Hepatocyte (in vitro differentiated cells): ENCODE measurements at regions not wholly inside any gene's neighbourhood (a gene's known extent, or its start where the extent isn't known, plus 50 kb on each side); places are given as distances from the start of the nearest gene placed in this dataset.

Experiments
- DNase-seq: peaks from one replicate; pipeline ENCODE4 v3.0.0-alpha.2; 2016; ENCODE audit warnings: low spot score
- H2AFZ ChIP-seq: fragments of 200-600 bp; sonication (generic); 2 replicates; pipeline ENCODE4 v1.6.0; 2016; ENCODE audit warnings: antibody characterized with exemption, mild to moderate bottlenecking
- H3K27ac ChIP-seq: fragments of 200-600 bp; sonication (generic); 2 replicates; pipeline ENCODE4 v1.5.1; 2016; ENCODE audit warnings: mild to moderate bottlenecking
- H3K27me3 ChIP-seq: fragments of 200-600 bp; sonication (generic); 2 replicates; pipeline ENCODE4 v1.6.1; 2016
- H3K36me3 ChIP-seq: fragments of 200-600 bp; sonication (generic); replicated peaks from 2 replicates; pipeline ENCODE4 v1.5.1; 2016; ENCODE audit warnings: low read depth; ENCODE audit not compliant: insufficient read depth
- H3K4me1 ChIP-seq: fragments of 200-600 bp; sonication (generic); 2 replicates; pipeline ENCODE4 v1.5.1; 2016; ENCODE audit warnings: mild to moderate bottlenecking, moderate library complexity; ENCODE audit not compliant: insufficient read depth
- H3K4me2 ChIP-seq: fragments of 200-600 bp; sonication (generic); 2 replicates; pipeline ENCODE4 v1.6.0; 2016
- H3K4me3 ChIP-seq: fragments of 200-600 bp; sonication (generic); 2 replicates; pipeline ENCODE4 v1.5.1; 2016; ENCODE audit warnings: mild to moderate bottlenecking
- H3K79me2 ChIP-seq: fragments of 200-600 bp; sonication (generic); 2 replicates; pipeline ENCODE4 v1.6.0; 2017; ENCODE audit warnings: mild to moderate bottlenecking
- H3K9me2 ChIP-seq: fragments of 200-600 bp; sonication (generic); replicated peaks from 2 replicates; pipeline ENCODE4 v1.6.0; 2017; ENCODE audit warnings: mild to moderate bottlenecking; ENCODE audit not compliant: insufficient read depth
- H3K9me3 ChIP-seq: fragments of 200-600 bp; sonication (generic); 2 replicates; pipeline ENCODE4 v1.5.1; 2016; ENCODE audit warnings: low read depth, mild to moderate bottlenecking
- H4K20me1 ChIP-seq: fragments of 200-600 bp; sonication (generic); 2 replicates; pipeline ENCODE4 v1.6.0; 2016; ENCODE audit warnings: mild to moderate bottlenecking; ENCODE audit not compliant: insufficient read depth, poor library complexity, severe bottlenecking
- CTCF ChIP-seq: fragments of 200-600 bp; sonication (generic); IDR thresholded peaks from 2 replicates; pipeline ENCODE4 v1.5.1; 2016; ENCODE audit warnings: antibody characterized with exemption, mild to moderate bottlenecking; ENCODE audit not compliant: poor library complexity
- EZH2 ChIP-seq: fragments of 200-600 bp; sonication (generic); IDR thresholded peaks from 2 replicates; pipeline ENCODE4 v1.6.1; 2016; ENCODE audit warnings: antibody characterized with exemption, mild to moderate bottlenecking, borderline replicate concordance
- EZH2phosphoT487 ChIP-seq: fragments of 200-600 bp; sonication (generic); IDR thresholded peaks from one replicate; pipeline ENCODE4 v1.6.1; 2018; ENCODE audit warnings: antibody characterized with exemption, mild to moderate bottlenecking, low read depth, moderate library complexity; ENCODE audit not compliant: unreplicated experiment, severe bottlenecking
- WGBS: methylation state at CpG from one replicate; pipeline ENCODE4 v1.1.6; 2016; ENCODE audit warnings: low lambda C conversion rate; ENCODE audit errors: missing lambda C conversion rate; 5-methylcytosine and 5-hydroxymethylcytosine counted together

- Histone ChIP-seq H3K4me2 (no peak overlapping the region), H3K9me3 (no peaks in the 10 kb centered on the region), H3K4me1 (no peaks in the 10 kb centered on the region), H3K79me2 (no peaks in the 10 kb centered on the region), H3K36me3 (no peaks in the 10 kb centered on the region), H3K27ac (no peak overlapping the region), H3K27me3 (no peaks in the 10 kb centered on the region), H3K9me2 (no peaks in the 10 kb centered on the region), H4K20me1 (no peaks in the 10 kb centered on the region), H2AFZ (no peak overlapping the region), H3K4me3 (no peak overlapping the region)
- TF ChIP-seq EZH2phosphoT487, result no peak
- no peak for TF ChIP-seq CTCF
- TF ChIP-seq EZH2, result no peak
- no peak for DNase-seq
- WGBS, result 64% methylated on average over 3 of the region's 3 CpGs
Measured at GRCh38 chr12:28874758-28875157, 274.3 kb upstream of the FAR2 start.

- Histone ChIP-seq H3K4me3 (no peak overlapping the region), H3K79me2 (no peaks in the 10 kb centered on the region), H3K27me3 (no peaks in the 10 kb centered on the region), H3K27ac (no peak overlapping the region), H3K9me2 (no peaks in the 10 kb centered on the region), H3K9me3 (no peaks in the 10 kb centered on the region), H3K4me1 (no peaks in the 10 kb centered on the region), H4K20me1 (no peaks in the 10 kb centered on the region), H2AFZ (no peak overlapping the region), H3K36me3 (no peaks in the 10 kb centered on the region), H3K4me2 (no peak overlapping the region)
- no peak for TF ChIP-seq EZH2phosphoT487
- TF ChIP-seq EZH2, result no peak
- TF ChIP-seq CTCF, result no peak
- WGBS, result 59% methylated on average over 4 of the region's 4 CpGs
- no peak for DNase-seq
Measured at GRCh38 chr12:28876196-28876798, 272.8 kb upstream of the FAR2 start.

- H3K27me3 ChIP-seq, result no peaks in the 10 kb centered on the region
- no peaks in the 10 kb centered on the region for H3K9me3 ChIP-seq
- no peaks in the 10 kb centered on the region for H3K79me2 ChIP-seq
- H3K4me1 ChIP-seq, result no peaks in the 10 kb centered on the region
- H3K4me3 ChIP-seq, result no peak overlapping the region
- H3K27ac ChIP-seq, result no peak overlapping the region
- no peaks in the 10 kb centered on the region for H3K9me2 ChIP-seq
- TF ChIP-seq EZH2phosphoT487, result no peak
- no peak for TF ChIP-seq CTCF
- no peak for TF ChIP-seq EZH2
- WGBS, result 86% methylated on average over 1 of the region's 1 CpG
- DNase-seq, result no peak
- H2AFZ ChIP-seq, result no peak overlapping the region
- H3K4me2 ChIP-seq, result no peak overlapping the region
- H4K20me1 ChIP-seq, result no peaks in the 10 kb centered on the region
- no peaks in the 10 kb centered on the region for H3K36me3 ChIP-seq
Measured at GRCh38 chr12:28877854-28878253, 271.2 kb upstream of the FAR2 start.
